ENCODE measurements at regions not wholly inside any gene's neighbourhood (a gene's known extent, or its start where the extent isn't known, plus 50 kb on each side); places are given as distances from the start of the nearest gene placed in this dataset.

DNA sequence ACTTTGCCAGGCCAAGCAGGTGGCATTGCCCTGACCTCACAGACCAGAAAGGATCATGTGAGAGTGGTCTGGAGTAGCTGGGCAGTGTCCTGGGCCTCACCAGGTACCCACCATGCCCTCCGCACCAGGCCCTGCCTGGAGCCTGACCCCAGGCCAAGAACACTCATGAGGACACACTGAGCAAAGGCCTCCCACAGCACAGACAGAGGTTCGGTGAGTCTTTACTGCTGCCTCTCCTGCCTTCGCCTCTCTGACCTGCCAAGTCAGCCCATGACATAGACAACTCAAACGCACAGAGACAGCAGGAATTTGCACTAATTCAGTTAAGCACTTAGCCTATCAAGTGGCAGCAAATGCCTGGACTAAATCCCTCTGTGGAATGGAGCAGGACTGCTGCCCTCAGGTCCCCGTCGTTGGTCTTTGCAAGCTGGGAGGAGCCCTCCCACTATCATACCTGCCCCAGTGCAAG, 62.5 kb downstream of the RHOB start:
- TF ChIP-seq, protein P1, sequence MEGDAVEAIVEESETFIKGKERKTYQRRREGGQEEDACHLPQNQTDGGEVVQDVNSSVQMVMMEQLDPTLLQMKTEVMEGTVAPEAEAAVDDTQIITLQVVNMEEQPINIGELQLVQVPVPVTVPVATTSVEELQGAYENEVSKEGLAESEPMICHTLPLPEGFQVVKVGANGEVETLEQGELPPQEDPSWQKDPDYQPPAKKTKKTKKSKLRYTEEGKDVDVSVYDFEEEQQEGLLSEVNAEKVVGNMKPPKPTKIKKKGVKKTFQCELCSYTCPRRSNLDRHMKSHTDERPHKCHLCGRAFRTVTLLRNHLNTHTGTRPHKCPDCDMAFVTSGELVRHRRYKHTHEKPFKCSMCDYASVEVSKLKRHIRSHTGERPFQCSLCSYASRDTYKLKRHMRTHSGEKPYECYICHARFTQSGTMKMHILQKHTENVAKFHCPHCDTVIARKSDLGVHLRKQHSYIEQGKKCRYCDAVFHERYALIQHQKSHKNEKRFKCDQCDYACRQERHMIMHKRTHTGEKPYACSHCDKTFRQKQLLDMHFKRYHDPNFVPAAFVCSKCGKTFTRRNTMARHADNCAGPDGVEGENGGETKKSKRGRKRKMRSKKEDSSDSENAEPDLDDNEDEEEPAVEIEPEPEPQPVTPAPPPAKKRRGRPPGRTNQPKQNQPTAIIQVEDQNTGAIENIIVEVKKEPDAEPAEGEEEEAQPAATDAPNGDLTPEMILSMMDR (IDR thresholded peaks at IDR 0.05; ENCODE audit: extremely low read depth in 1 of 2, insufficient read depth in 1 of 2, low read depth in 1 of 2, low read length in 2 of 2) = no peak
- TF ChIP-seq POLR2AphosphoS5 (IDR thresholded peaks at IDR 0.05; ENCODE audit: insufficient read depth, low read depth, low read length) (no peak), EZH2 (IDR thresholded peaks at IDR 0.05; ENCODE audit: borderline replicate concordance, low read depth, low read length, severe bottlenecking) (no peak), JUN (IDR thresholded peaks at IDR 0.05; ENCODE audit: borderline replicate concordance, insufficient read depth, insufficient read length, low read depth) (no peak), POLR2A (IDR thresholded peaks at IDR 0.05; ENCODE audit: low read depth, low read length) (no peak), FOS (IDR thresholded peaks at IDR 0.05; ENCODE audit: borderline replicate concordance, insufficient read depth, low read length) (no peak)
- TF ChIP-seq, protein P2, sequence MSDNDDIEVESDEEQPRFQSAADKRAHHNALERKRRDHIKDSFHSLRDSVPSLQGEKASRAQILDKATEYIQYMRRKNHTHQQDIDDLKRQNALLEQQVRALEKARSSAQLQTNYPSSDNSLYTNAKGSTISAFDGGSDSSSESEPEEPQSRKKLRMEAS (IDR thresholded peaks at IDR 0.05; ENCODE audit: insufficient read depth, insufficient read length) = no peak

All from endothelial cell of umbilical vein (primary cell).